SIG-M5 treated with dmso at 0.1 percent for 504 hours (cell line): ENCODE measurements at regions not wholly inside any gene's neighbourhood (a gene's known extent, or its start where the extent isn't known, plus 50 kb on each side); places are given as distances from the start of the nearest gene placed in this dataset.
"Not testable (repeated sequence)": the region's sequence is repeated elsewhere in the genome, so short reads cannot be mapped to it uniquely, and the experiment has no call there.

Experiments
- DNase-seq: peaks from one replicate; lab custom pipeline; 2025; ENCODE audit not compliant: unreplicated experiment; lab: John Stamatoyannopoulos, UW

DNA sequence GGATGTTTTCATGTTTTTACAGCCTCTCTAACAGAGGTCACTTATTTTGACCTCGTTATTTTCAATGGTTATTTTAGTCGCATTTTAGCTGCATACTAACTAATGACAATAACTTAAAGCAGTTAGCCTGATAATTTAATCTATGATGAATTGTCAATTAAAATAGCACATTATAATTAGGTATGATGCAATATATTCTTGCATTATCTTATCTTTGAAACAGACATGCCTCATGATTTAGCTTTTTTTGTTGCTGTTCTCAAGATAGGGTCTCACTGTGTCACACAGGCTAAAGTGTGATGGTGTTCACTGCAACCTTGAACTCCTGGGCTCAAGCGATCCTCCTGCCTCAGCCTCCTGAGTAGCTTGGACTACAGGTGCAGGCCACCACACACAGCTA lies 126.4 kb downstream of the KBTBD2 start:
- no peak for DNase-seq

- no peak for DNase-seq
Observed at GRCh38 chr7:32762925-32763293, 128.7 kb downstream of the KBTBD2 start.

DNA sequence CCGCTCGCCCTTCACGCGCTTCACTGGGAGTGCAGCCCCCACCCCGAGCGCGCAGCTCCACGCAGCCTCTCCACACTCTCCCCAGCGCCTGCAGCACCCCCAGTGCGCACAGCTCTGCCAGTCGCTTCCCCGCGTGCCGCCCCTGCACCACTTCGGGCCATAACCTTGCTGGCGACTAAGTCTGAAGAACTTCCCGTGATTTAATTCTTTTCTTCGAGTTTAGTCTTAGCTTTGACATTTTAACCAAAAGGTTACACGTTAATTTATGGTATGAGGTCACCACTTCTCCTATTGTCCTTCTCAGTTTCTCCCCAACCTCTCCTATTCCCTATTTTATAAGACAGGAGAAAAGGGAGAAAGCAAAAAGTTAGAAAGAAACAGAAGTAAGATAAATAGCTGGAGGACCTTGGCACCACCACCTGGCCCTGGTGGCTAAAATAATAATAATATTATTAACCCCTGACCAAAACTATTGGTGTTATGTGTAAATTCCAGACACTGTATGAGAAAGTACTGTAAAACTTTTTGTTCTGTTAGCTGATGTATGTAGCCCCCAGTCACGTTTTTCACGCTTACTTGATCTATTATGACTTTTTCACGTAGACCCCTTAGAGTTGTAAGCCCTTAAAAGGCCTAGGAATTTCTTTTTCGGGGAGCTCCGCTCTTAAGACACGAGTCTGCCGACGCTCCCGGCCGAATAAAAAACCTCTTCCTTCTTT lies 129.2 kb downstream of the KBTBD2 start:
- not testable (repeated sequence) for DNase-seq

GRCh38 chr7:32761451-32762205 lies 129.9 kb downstream of the KBTBD2 start:
- DNase-seq, result no peak

DNA sequence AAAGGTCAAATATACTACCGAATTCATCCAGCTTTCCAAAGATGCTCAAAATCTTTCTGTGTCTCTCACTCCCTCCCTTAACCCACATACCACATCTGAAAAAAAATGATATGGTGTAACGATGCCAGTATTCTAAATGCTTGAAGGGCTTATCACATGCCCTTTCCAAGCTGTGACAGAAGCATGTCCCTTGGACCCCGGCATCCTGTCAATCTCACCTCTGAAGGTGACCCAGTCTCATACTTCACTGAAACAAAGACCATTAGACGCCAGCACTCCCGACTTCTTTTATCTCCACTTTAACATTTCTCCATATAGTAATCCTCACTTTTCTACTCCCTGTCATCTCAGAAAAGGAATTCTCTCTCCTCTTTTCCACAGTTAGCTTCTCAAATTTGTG lies 130.8 kb downstream of the KBTBD2 start:
- not testable (repeated sequence) for DNase-seq

DNA sequence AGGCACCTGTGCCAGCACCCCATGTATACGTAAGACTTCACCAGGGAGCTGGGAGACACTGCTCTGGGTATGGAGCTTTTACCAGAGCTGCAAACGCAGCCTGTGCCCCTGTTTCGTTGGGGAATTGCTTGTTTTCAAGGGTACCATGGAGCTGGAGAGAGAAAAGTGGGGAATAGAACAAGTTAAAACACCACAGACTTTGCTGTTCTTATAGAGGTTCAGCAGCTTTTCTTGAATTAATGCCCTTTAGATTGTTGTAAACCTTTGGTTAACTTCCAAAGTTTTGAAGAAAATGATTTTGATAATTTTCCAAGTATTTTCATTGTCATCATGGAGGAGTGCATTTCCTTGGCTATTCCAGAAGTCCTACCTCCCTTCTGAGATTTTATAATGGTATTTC lies 131.7 kb downstream of the KBTBD2 start:
- DNase-seq, result not testable (repeated sequence)

- DNase-seq, result not testable (repeated sequence)
Observed at GRCh38 chr7:32753872-32754271, 137.7 kb downstream of the KBTBD2 start.

- not testable (repeated sequence) for DNase-seq
Observed at GRCh38 chr7:32748337-32748736, 143.2 kb downstream of the KBTBD2 start.

DNA sequence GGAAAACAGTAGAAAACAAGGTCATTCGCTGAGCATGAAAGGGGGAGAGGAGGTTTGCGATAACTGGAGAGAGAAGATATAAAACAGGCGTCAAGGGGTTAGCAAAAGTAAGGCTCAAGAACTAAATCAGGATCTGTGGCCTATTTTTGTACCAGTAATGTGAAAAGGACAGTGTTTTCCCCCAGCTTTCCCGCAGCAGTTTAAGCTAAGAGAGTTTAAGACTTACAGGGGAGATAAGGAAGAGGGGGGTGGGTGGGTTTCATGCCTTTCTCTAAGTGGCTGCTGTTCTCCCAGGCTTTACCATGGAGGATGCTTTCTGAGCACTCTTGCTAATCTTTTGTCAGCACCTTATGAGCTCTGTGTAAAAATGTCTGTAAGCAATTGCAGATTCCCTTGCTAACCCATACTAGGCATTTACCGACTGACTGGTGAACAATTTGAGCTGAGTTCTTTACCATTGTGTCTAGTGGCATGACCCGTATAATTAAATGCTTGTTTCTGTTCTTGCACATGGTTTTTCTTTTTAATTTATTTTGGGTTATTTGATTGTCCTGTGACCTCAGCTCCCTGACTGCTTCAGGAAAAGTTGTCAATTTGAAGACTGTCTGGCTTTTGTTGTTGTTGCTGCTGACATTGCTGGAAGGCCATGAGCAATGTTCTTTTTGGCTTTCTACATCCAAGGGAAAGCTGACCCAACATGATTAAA lies 144.0 kb downstream of the KBTBD2 start:
- DNase-seq, result not testable (repeated sequence)

- DNase-seq, result not testable (repeated sequence)
Observed at GRCh38 chr7:32741853-32742476, 149.6 kb downstream of the KBTBD2 start.

DNA sequence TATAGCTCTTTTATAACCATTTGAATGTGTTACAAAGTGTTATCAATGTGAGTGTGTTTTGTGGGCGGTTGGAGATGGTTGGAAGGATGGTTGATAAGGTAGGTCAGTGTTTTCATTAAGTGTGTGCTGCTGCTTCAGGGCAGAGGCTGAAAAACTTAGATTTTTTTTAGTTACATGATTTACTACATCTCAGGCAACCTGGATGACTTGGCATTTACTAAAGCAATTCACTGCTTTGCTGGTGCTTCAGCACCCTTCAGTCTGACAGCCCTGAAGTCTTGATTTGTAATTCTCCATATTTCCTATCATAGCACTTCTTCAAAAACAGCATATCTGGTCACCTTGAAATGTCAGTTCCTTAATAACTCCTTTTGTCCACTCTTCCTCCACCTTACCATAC lies 151.8 kb downstream of the KBTBD2 start:
- not testable (repeated sequence) for DNase-seq

GRCh38 chr7:32738390-32738789 lies 153.2 kb downstream of the KBTBD2 start:
- DNase-seq, result not testable (repeated sequence)

DNA sequence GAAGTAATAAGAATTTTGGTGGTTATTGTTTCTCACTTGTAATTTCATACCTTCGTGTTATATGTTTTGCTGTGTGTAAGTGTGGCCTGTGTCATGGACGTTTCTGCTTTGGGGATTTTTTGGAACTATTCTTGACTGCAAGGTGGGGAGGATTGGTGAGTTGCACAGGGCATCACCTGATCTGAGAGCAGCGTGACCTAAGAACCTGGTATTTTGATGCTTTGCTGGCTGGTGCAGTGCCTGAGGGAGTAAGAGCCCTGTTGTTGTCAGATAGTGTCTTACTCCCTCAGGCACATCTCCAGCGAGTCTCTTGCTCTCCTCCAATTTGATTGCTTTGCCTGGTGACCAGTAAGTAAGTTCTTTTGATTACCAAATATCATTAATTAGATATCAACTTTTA lies 158.8 kb downstream of the KBTBD2 start:
- DNase-seq, result not testable (repeated sequence)

GRCh38 chr7:32729335-32729675 lies 162.3 kb downstream of the KBTBD2 start:
- DNase-seq, result not testable (repeated sequence)

- DNase-seq, result peak; percentile 74
Observed at GRCh38 chr7:32728412-32729334, 162.9 kb downstream of the KBTBD2 start.

- DNase-seq, result not testable (repeated sequence)
Observed at GRCh38 chr7:32727483-32728411, 163.8 kb downstream of the KBTBD2 start.

GRCh38 chr7:32722837-32723236 lies 168.7 kb downstream of the KBTBD2 start:
- DNase-seq, result not testable (repeated sequence)

GRCh38 chr7:32694182-32694581 lies 197.4 kb downstream of the KBTBD2 start:
- no peak for DNase-seq
